ENCODE measurements at regions not wholly inside any gene's neighbourhood (a gene's known extent, or its start where the extent isn't known, plus 50 kb on each side); places are given as distances from the start of the nearest gene placed in this dataset.

DNA sequence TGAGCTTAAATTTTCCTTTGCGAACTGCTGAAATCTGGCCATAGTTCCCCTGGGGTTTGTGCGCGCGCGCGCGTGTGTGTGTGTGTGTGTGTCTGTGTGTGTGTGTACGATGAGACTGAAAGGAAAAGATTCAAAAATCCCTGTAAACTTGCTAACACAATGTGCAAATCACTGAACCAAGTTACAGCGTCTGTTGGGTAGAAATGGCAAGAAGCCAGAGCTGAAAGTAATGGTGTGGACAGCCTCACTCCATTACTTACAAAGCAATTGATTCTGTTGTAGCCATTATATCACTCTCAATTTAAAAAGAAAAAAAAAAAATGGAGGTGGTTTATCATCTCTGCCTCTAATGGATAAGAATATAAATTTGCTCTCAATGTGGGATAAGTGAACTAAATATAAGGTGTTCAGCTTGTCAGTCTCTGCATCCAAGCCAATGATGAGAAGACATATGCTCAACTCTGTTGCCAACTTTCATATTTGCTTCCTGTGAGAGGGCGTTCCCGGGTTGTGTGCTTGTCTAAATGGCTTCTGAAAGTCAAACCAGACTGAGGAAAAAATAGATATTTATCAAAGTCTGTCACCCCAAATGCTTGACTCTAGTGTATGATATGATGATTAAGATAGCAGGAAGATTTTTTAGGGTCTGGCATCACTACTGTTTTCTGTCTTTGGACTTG lies 422.2 kb downstream of the ZNF385D start:
- no peak for DNase-seq (ENCODE audit: low spot score in 2 of 2, unreplicated experiment in 2 of 2)

DNA sequence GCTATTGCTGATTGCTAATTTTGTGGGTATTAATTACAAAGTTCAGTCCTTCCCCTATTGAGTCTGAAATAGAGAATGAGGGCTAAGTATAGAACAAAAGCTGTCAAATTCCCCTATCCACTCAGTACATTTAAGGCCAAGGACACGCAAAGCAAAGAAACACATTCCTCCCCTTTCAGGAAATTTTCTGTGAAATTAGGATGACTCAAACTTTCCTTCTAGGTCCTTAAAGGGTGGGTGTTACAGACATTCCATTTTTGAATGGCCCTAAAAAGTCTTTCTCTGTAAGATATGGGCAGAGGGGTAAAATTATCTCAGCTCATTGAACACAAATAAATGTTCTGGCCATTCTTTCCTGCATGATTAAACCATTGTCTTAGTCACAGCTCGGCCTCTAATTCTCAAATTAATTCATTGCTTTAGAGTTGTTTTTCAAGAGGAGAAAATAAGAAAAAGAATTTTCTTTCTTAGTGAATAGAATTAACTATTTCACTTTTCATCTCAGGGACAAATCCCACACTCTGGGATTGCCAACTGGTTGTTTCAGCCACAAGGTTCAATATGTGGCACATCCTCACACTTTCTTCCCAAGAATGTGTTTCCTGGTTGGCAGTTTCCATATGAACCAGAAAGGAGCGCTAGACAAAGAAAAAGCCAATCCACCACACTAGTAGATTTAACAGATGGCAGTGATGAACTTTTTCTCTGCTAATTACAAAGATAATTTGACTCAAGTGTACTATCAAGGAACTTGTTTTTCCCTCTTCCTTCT lies 424.1 kb downstream of the ZNF385D start:
- no peaks in the 10 kb centered on the region for H3K9me3 Mint-ChIP-seq
- TF ChIP-seq, protein P1, sequence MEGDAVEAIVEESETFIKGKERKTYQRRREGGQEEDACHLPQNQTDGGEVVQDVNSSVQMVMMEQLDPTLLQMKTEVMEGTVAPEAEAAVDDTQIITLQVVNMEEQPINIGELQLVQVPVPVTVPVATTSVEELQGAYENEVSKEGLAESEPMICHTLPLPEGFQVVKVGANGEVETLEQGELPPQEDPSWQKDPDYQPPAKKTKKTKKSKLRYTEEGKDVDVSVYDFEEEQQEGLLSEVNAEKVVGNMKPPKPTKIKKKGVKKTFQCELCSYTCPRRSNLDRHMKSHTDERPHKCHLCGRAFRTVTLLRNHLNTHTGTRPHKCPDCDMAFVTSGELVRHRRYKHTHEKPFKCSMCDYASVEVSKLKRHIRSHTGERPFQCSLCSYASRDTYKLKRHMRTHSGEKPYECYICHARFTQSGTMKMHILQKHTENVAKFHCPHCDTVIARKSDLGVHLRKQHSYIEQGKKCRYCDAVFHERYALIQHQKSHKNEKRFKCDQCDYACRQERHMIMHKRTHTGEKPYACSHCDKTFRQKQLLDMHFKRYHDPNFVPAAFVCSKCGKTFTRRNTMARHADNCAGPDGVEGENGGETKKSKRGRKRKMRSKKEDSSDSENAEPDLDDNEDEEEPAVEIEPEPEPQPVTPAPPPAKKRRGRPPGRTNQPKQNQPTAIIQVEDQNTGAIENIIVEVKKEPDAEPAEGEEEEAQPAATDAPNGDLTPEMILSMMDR (IDR thresholded peaks at IDR 0.05; ENCODE audit: unreplicated experiment) = no peak
- DNase-seq (ENCODE audit: low spot score in 2 of 2, unreplicated experiment in 2 of 2) = no peak

More for the DNA sequence above, 422.2 kb downstream of the ZNF385D start:
- no peak overlapping the region for H3K27ac Mint-ChIP-seq
- H3K4me1 Mint-ChIP-seq = peaks cover 15% of the 10 kb centered on the region
- H3K27me3 Mint-ChIP-seq (ENCODE audit: low read depth) = no peaks in the 10 kb centered on the region
- no peaks in the 10 kb centered on the region for H3K36me3 Mint-ChIP-seq
- no peak overlapping the region for H3K4me3 Mint-ChIP-seq
- TF ChIP-seq, protein P1 (IDR thresholded peaks at IDR 0.05; ENCODE audit: unreplicated experiment) = no peak
- no peaks in the 10 kb centered on the region for H3K9me3 Mint-ChIP-seq

DNA sequence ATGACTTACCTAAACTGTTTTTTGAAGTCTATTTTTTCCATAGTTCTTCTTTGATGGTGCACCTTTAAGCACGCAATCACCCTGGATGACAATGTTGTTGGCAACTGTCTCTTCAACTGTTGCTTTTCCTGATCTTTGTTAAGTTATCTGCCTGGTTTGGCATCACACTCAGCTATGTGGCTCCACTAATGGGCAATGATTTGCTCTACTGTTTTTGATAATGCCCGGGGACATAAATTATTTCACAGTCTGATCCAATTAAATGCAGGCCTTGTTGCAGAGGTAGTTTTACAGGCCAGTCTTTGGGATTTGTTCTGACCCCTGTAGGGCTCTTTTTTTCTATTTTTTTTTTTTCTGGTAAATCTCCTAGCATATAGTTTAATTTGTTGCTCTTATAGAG lies 436.3 kb downstream of the ZNF385D start:
- H3K4me3 Mint-ChIP-seq = no peak overlapping the region
- TF ChIP-seq, protein P1 (IDR thresholded peaks at IDR 0.05; ENCODE audit: unreplicated experiment) = no peak
- H3K36me3 Mint-ChIP-seq = no peaks in the 10 kb centered on the region
- DNase-seq (ENCODE audit: low spot score in 2 of 2, unreplicated experiment in 2 of 2) = no peak
- H3K27ac Mint-ChIP-seq = no peak overlapping the region
- peaks cover 6% of the 10 kb centered on the region for H3K4me1 Mint-ChIP-seq
- no peaks in the 10 kb centered on the region for H3K27me3 Mint-ChIP-seq (ENCODE audit: low read depth)
- no peaks in the 10 kb centered on the region for H3K9me3 Mint-ChIP-seq

More for the DNA sequence above, 424.1 kb downstream of the ZNF385D start:
- no peaks in the 10 kb centered on the region for H3K36me3 Mint-ChIP-seq
- no peaks in the 10 kb centered on the region for H3K27me3 Mint-ChIP-seq (ENCODE audit: low read depth)
- H3K27ac Mint-ChIP-seq = no peak overlapping the region
- peaks cover 14% of the 10 kb centered on the region for H3K4me1 Mint-ChIP-seq
- no peak overlapping the region for H3K4me3 Mint-ChIP-seq

DNA sequence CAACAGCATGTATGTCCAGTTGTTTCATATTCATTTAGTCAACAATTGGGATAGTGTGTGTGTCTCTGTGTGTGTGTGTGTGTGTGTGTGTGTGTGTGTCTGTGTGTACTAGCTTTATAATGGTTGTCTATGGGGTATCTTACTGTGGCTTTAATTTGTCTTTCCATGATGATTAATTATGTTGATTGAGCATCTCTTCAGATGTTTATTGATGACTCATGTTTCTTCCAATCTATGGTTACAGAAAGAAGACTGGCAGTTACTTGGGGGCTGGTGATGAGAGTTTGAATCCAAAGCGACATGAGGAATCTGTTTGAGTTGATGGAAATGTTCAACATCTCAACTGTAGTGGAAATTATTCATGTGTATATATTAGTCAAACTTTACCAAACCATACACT lies 440.1 kb downstream of the ZNF385D start:
- Mint-ChIP-seq H3K4me3 (no peak overlapping the region), H3K4me1 (no peaks in the 10 kb centered on the region), H3K36me3 (no peaks in the 10 kb centered on the region), H3K27me3 (ENCODE audit: low read depth) (no peaks in the 10 kb centered on the region), H3K27ac (no peak overlapping the region), H3K9me3 (peaks cover 10% of the 10 kb centered on the region)
- TF ChIP-seq, protein P1 (IDR thresholded peaks at IDR 0.05; ENCODE audit: unreplicated experiment) = no peak
- no peak for DNase-seq (ENCODE audit: low spot score in 2 of 2, unreplicated experiment in 2 of 2)

DNA sequence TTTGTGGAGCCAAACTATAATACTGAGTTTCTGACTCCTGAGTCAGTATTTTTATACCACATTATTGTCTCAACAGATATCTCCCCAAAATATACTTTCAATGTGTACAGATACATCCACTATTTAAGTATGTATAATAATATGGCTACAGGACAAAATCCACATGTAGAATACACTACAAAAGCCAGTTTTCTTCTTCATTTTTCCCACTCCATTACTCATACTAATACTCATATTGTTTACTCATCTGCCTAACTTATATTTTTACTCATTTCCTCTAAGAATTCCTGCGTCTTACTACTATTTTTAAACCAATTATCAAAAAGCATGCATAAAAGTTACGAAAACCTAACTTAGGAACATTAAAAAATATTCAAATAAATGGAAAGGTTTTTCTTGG lies 440.8 kb downstream of the ZNF385D start:
- H3K9me3 Mint-ChIP-seq = peaks cover 16% of the 10 kb centered on the region
- DNase-seq (ENCODE audit: low spot score in 2 of 2, unreplicated experiment in 2 of 2) = no peak
- no peaks in the 10 kb centered on the region for H3K36me3 Mint-ChIP-seq
- no peaks in the 10 kb centered on the region for H3K27me3 Mint-ChIP-seq (ENCODE audit: low read depth)
- H3K4me1 Mint-ChIP-seq = no peaks in the 10 kb centered on the region
- no peak overlapping the region for H3K27ac Mint-ChIP-seq
- no peak overlapping the region for H3K4me3 Mint-ChIP-seq
- TF ChIP-seq, protein P1 (IDR thresholded peaks at IDR 0.05; ENCODE audit: unreplicated experiment) = no peak

Data from mesothelial cell of epicardium (in vitro differentiated cells).